HFF-Myc (cell line): ENCODE measurements at regions not wholly inside any gene's neighbourhood (a gene's known extent, or its start where the extent isn't known, plus 50 kb on each side); places are given as distances from the start of the nearest gene placed in this dataset.

Experiments
- DNase-seq: peaks from one replicate; pipeline ENCODE4 v3.0.0-alpha.2; 2011; ENCODE audit warnings: low read depth; ENCODE audit errors: extremely low read depth
- H3K4me3 ChIP-seq: replicated peaks from 2 replicates; pipeline ENCODE4 v1.5.1; 2011; ENCODE audit warnings: low read depth, mild to moderate bottlenecking, control low read depth, low read length
- TF ChIP-seq, protein P1 (sequence below): IDR thresholded peaks from 2 replicates; pipeline ENCODE4 v1.5.1; 2012; ENCODE audit warnings: mild to moderate bottlenecking, low read depth, low read length, control low read depth; ENCODE audit errors: missing control alignments

DNA sequence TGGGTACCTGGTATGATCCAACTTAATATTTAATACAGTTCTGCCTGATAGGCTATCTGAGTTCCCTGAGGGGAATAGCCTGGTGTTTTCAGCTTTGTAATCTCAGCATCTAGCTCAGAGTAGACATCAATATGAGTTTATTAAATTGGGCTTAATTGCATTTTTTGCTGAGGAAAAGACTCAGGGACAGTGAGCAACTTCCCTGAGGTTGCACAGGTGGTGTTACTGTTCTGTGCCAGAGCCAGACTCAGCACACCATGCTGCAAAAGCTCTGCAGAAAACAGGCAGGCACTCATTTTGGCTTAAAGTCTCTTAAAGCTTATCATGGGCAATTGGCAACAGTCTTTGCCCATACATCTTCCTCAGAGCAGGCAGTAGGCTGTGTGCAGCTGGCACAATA is 90.5 kb upstream of the JUN start:
- DNase-seq = no peak
- no peak overlapping the region for H3K4me3 ChIP-seq
- TF ChIP-seq, protein P1, sequence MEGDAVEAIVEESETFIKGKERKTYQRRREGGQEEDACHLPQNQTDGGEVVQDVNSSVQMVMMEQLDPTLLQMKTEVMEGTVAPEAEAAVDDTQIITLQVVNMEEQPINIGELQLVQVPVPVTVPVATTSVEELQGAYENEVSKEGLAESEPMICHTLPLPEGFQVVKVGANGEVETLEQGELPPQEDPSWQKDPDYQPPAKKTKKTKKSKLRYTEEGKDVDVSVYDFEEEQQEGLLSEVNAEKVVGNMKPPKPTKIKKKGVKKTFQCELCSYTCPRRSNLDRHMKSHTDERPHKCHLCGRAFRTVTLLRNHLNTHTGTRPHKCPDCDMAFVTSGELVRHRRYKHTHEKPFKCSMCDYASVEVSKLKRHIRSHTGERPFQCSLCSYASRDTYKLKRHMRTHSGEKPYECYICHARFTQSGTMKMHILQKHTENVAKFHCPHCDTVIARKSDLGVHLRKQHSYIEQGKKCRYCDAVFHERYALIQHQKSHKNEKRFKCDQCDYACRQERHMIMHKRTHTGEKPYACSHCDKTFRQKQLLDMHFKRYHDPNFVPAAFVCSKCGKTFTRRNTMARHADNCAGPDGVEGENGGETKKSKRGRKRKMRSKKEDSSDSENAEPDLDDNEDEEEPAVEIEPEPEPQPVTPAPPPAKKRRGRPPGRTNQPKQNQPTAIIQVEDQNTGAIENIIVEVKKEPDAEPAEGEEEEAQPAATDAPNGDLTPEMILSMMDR = no peak

DNA sequence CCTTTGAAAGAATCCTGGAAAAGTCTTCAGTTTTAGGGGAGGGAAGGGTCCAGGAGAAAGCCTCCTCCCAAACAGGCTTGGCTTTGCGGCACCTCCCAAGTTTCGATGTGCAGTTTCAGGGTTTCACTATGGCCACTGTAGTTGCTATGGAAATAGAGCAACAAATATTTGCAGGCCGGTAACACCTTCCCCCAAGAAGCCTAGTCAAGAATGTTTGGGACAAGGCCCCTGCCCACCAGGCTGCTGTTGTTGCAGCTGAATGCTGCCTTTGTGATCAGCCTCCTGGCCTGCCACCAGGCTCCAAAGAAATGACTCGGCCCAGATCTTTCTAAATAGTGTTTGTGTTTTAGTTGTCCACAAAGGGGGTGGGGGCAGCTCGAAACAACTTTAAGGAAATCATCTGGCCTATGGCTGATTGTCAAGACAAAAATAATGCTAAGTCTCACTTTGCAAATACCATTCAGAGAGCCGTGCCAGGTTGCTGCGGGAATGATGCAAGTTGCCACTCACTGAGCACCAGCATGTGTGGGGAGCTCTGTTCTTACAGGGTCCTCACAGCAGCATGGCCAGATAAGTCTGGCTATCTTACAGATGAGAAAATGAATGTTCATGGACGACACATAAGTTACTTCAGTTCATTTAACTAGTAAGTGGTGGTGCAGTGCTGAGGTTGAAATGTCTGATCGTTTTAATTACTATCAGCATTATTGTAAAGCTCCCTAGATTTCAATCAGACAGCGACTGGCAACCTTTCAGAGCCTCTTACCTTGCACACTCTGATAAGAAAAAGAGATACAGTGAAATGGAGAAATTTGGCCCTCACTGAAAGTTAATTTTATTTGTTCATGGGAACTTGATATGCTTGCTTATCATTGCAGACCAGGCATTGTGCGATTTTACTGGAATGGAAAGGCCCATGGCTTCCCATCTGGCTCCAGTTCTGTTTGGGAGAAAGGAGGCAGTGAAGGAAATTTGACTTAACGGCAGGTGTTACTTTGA is 91.2 kb upstream of the JUN start:
- TF ChIP-seq, protein P1 = no peak
- H3K4me3 ChIP-seq = no peak overlapping the region
- no peak for DNase-seq

DNA sequence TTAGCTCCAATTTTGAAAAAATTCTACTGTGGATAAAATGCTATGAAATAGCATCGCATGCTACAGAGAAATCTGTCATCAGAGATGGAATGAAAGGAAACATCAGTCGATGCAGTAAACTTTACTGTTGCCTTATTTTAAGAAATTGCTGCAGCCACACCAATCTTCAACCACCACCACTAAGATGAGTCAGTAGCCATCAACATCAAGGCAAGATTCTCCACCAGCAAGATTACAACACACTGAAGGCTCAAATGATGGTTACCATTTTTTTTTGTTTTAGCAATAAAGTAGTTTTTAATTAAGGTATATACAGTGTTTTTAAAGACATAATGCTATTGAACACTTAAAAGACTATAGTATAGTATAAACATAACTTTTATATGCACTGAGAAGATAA is 95.6 kb upstream of the JUN start:
- TF ChIP-seq, protein P1 = no peak
- H3K4me3 ChIP-seq = no peak overlapping the region
- no peak for DNase-seq

DNA sequence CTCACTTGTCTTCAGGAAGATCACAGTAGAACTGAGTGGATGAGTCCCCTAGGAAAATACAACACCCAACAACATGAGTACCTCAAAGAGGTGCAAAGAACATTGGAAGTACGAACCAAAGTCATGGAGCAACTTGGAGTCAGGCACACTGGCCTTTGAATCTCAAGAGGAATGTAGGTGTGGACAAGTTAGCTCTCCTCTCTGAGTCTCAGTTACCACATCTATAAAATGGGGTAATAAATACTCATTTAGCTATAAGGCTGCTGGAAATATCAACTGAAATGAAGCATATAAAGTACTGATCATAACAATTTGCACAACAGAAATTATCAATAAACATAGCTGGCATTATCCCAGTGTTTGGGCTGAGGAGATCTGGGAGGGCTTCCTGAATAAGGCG is 96.7 kb upstream of the JUN start:
- TF ChIP-seq, protein P1 = no peak
- H3K4me3 ChIP-seq = no peak overlapping the region
- no peak for DNase-seq

DNA sequence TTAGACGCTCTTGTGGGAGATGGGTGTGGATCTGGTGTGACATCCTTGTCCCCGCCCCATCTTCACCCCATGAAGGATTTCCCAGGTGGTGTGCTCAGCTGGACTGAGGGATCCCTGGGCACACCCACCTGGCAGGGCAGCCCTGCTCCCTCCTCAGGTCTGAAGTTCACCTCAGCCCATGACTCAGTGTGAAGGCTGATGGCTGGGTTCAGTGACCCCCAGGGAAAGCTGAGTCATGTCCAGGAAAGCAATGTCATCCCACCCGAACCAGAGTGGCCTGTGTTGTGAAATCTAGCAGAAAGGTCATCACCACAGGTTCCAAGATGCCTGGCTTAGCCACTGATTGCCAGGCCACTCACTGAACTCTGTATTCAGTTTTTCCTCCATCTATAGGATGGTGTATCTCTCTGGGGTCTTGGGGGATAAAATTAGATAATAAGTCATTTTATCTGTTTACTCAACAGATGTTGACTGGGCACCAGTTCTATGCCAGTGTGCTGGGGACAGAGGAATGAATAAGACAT is 97.7 kb upstream of the JUN start:
- no peak overlapping the region for H3K4me3 ChIP-seq
- TF ChIP-seq, protein P1 = no peak
- no peak for DNase-seq

DNA sequence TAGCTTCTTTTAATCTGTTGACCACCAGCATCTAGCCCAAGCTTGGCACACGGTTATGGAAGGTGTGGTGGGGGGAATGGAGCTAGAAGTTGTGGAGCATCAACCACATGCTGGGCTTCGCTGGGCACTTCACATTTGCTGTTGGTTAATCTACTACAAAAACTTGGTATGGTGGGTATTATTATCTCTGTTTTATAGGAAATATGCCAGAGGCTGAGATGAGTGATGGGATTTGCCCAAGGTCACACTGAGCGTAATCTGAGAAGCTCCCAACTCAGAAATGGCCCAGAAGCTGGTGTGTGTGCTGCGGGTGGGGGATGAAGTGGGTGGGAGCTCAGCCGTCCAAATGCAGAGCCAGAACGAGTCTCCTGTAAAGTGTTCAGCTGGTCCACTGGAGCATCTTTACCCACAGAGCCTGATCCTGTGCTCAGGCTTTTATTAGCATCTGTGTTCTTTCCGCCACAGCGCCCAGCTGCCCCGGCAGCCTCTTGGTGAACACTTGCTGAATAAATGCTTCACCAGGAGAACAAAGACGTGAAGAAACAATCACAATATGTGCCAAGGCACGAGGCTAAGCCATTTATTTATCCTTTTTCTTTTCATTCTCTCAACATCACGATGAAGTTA is 98.6 kb upstream of the JUN start:
- no peak overlapping the region for H3K4me3 ChIP-seq
- DNase-seq = no peak
- TF ChIP-seq, protein P1 = no peak
